ENCODE measurements at regions not wholly inside any gene's neighbourhood (a gene's known extent, or its start where the extent isn't known, plus 50 kb on each side); places are given as distances from the start of the nearest gene placed in this dataset.

- H3K4me3 ChIP-seq (replicated peaks; ENCODE audit: insufficient read depth, low read length): no peak overlapping the region
- H3K27me3 ChIP-seq (ENCODE audit: insufficient read depth, poor library complexity, severe bottlenecking): no peaks in the 10 kb centered on the region
- H3K27ac ChIP-seq (replicated peaks): no peak overlapping the region
- DNase-seq (ENCODE audit: low read depth in 1 of 2, low spot score in 1 of 2): no peak
- no peak for TF ChIP-seq REST (IDR thresholded peaks at IDR 0.05; ENCODE audit: insufficient replicate concordance, low read depth)
- no peak for TF ChIP-seq SPI1 (IDR thresholded peaks at IDR 0.05; ENCODE audit: borderline replicate concordance, low read depth)
- TF ChIP-seq GABPA (IDR thresholded peaks at IDR 0.05; ENCODE audit: low read depth): no peak
- TF ChIP-seq POLR2AphosphoS5 (IDR thresholded peaks at IDR 0.05; ENCODE audit: low read depth): no peak
- no peak for TF ChIP-seq CTCF (IDR thresholded peaks at IDR 0.05; ENCODE audit: insufficient read depth, low read length)
These were observed 49.9 kb upstream of the CAPRIN1 start for GRCh38 chr11:34001557-34002064.

GRCh38 chr11:33999393-33999792 is 52.1 kb upstream of the CAPRIN1 start:
- H3K27me3 ChIP-seq (ENCODE audit: insufficient read depth, poor library complexity, severe bottlenecking): no peaks in the 10 kb centered on the region
- H3K27ac ChIP-seq (replicated peaks): no peak overlapping the region
- no peak overlapping the region for H3K4me3 ChIP-seq (replicated peaks; ENCODE audit: insufficient read depth, low read length)
- TF ChIP-seq CTCF (IDR thresholded peaks at IDR 0.05; ENCODE audit: insufficient read depth, low read length): no peak
- no peak for TF ChIP-seq GABPA (IDR thresholded peaks at IDR 0.05; ENCODE audit: low read depth)
- TF ChIP-seq POLR2AphosphoS5 (IDR thresholded peaks at IDR 0.05; ENCODE audit: low read depth): no peak
- no peak for TF ChIP-seq SPI1 (IDR thresholded peaks at IDR 0.05; ENCODE audit: borderline replicate concordance, low read depth)
- no peak for TF ChIP-seq REST (IDR thresholded peaks at IDR 0.05; ENCODE audit: insufficient replicate concordance, low read depth)
- no peak for DNase-seq (ENCODE audit: low read depth in 1 of 2, low spot score in 1 of 2)

- DNase-seq (ENCODE audit: low read depth in 1 of 2, low spot score in 1 of 2): no peak
- no peak overlapping the region for H3K4me3 ChIP-seq (replicated peaks; ENCODE audit: insufficient read depth, low read length)
- no peak for TF ChIP-seq GABPA (IDR thresholded peaks at IDR 0.05; ENCODE audit: low read depth)
- no peak for TF ChIP-seq CTCF (IDR thresholded peaks at IDR 0.05; ENCODE audit: insufficient read depth, low read length)
- no peak for TF ChIP-seq REST (IDR thresholded peaks at IDR 0.05; ENCODE audit: insufficient replicate concordance, low read depth)
- no peak for TF ChIP-seq SPI1 (IDR thresholded peaks at IDR 0.05; ENCODE audit: borderline replicate concordance, low read depth)
- TF ChIP-seq POLR2AphosphoS5 (IDR thresholded peaks at IDR 0.05; ENCODE audit: low read depth): no peak
- no peak overlapping the region for H3K27ac ChIP-seq (replicated peaks)
- H3K27me3 ChIP-seq (ENCODE audit: insufficient read depth, poor library complexity, severe bottlenecking): no peaks in the 10 kb centered on the region
These were observed 53.8 kb upstream of the CAPRIN1 start for GRCh38 chr11:33997584-33998251.

Data from HL-60 (cell line).